Ovary (tissue), 7 donors: ENCODE measurements at regions not wholly inside any gene's neighbourhood (a gene's known extent, or its start where the extent isn't known, plus 50 kb on each side); places are given as distances from the start of the nearest gene placed in this dataset.
A peak's percentile ranks its signal among the peaks of the same experiment; 100 is the strongest.

Experiments
- DNase-seq, 5 donors: peaks; one replicate each; pipeline ENCODE4 v3.0.0-alpha.2; 2019 to 2020
- H3K27ac ChIP-seq, 2 donors: fragments of 200-600 bp; one replicate each; pipeline versions ENCODE4 v1.5.1 to v1.8.0; 2019 to 2022
- H3K27me3 ChIP-seq: fragments of 200-600 bp; one replicate; pipeline ENCODE4 v1.8.0; 2022
- H3K36me3 ChIP-seq: fragments of 200-600 bp; sonication (generic); one replicate; pipeline ENCODE4 v1.5.1; 2019
- H3K4me1 ChIP-seq: one replicate; pipeline ENCODE4 v1.8.1; 2013; ENCODE audit warnings: mild to moderate bottlenecking, moderate library complexity; ENCODE audit not compliant: insufficient read depth
- H3K4me3 ChIP-seq: fragments of 200-600 bp; sonication (generic); one replicate; pipeline ENCODE4 v1.5.1; 2017
- H3K9me3 ChIP-seq, 2 donors: fragments of 200-600 bp in 1 of 2; sonication (generic) in 1 of 2; one replicate each; pipeline versions ENCODE4 v1.5.1 to v1.8.1; 2013 to 2019; ENCODE audit warnings: mild to moderate bottlenecking in 1 of 2, moderate library complexity in 1 of 2
- CTCF ChIP-seq, 3 donors: fragments of 450-650 bp in 2 of 3; fragments of 200-600 bp in 1 of 3; IDR thresholded peaks; one replicate each; pipeline versions ENCODE4 v1.5.1 to v1.8.0; 2016 to 2022; ENCODE audit warnings: antibody characterized with exemption in 3 of 3, mild to moderate bottlenecking in 1 of 3
- EP300 ChIP-seq: sonication (generic); formaldehyde crosslinking; IDR thresholded peaks from one replicate; pipeline ENCODE4 v1.6.1; 2017; ENCODE audit warnings: antibody characterized with exemption
- POLR2A ChIP-seq: fragments of 450-650 bp; IDR thresholded peaks from one replicate; pipeline ENCODE4 v1.6.1; 2017; ENCODE audit warnings: antibody characterized with exemption, mild to moderate bottlenecking, moderate library complexity
- WGBS, 3 donors: extraction: QIAGEN DNeasy Blood & Tissue Kit in 1 of 3; methylation state at CpG; one replicate each; pipeline versions ENCODE4 v1.1.5 to v1.1.7; 2013 to 2017; 5-methylcytosine and 5-hydroxymethylcytosine counted together
- intact Hi-C, 4 donors: fragments of 100-400 bp; cut with DNase I; formaldehyde crosslinking; loops; one replicate each; pipeline versions ENCODE4 v1.11.0 to v1.15.1; 2022 to 2023
- donor health status: DM: no; HTN: no; CAD: no; lungs with moderate emphysema.
- donor health status: DM: no; HTN: no; CAD: no.
- donor health status: Bipolar disorder and iron deficiency.
- donor health status: DM: no; HTN: no; CAD: no.
- donor health status: DM: yes; HTN: yes; CAD: no.

DNA sequence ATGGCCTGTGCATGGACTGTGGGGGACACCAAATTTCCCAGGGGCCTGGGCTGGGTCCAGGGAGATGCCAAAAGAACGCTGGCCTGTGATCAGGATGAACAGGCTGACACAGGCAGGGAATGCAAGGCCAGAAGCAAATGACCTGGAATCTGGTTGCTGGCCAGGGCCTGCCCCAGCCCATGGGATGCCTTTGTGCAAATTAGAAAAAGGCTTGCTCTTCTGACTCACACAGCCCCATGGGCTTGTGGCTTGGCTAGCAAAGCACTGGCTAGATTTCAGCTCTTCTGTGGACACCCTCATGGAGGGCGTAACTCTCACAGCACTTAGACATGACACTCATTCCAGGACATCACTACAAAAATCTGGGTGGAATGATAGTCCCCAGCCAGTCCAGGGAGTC, 356.0 kb downstream of the SHQ1 start:
- H3K4me3 ChIP-seq, result no peak overlapping the region
- H3K27me3 ChIP-seq, result no peaks in the 10 kb centered on the region
- DNase-seq, result peak in 1 of 5 donors; percentile 42
- TF ChIP-seq CTCF (IDR thresholded peaks at IDR 0.05) (no peak), EP300 (no peak), POLR2A (no peak)
- intact Hi-C loops, result no loop called here
- no peaks in the 10 kb centered on the region for H3K9me3 ChIP-seq
- no peaks in the 10 kb centered on the region for H3K4me1 ChIP-seq
- H3K27ac ChIP-seq, result no peak overlapping the region
- H3K36me3 ChIP-seq, result no peaks in the 10 kb centered on the region
- 42 to 64% (median 48%) methylated on average over 2 of the region's 2 CpGs for WGBS, 3 donors

GRCh38 chr3:72490688-72491435, 357.4 kb downstream of the SHQ1 start:
- DNase-seq, result no peak
- H3K4me1 ChIP-seq, result no peaks in the 10 kb centered on the region
- TF ChIP-seq CTCF (IDR thresholded peaks at IDR 0.05), result no peak
- no peak for TF ChIP-seq EP300
- no peak for TF ChIP-seq POLR2A
- H3K36me3 ChIP-seq, result no peaks in the 10 kb centered on the region
- H3K27me3 ChIP-seq, result no peaks in the 10 kb centered on the region
- intact Hi-C loops, result no loop called here
- H3K4me3 ChIP-seq, result no peak overlapping the region
- H3K27ac ChIP-seq, result no peak overlapping the region
- H3K9me3 ChIP-seq, result no peaks in the 10 kb centered on the region
- 86 to 90% (median 86%) methylated on average over 6 of the region's 6 CpGs for WGBS, 3 donors

DNA sequence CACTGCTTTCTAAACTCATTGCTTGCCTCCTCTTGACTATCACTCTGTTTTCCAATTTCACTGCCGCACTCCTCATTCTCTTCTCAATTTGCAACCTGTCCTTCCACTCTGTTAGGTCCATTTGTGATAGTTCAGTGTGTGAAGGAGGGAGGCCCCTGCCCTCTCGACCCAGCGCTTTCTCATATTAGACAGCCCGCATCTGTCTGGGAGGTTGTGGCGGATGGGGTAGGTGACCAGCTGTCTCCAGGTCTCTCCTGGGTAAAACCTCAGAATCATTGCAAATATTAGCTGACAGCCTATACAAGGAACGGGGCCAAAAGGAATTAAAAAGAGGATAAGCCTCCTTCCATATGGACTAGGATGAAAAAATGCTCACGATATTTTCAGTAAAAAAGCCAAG, 358.3 kb downstream of the SHQ1 start:
- H3K27ac ChIP-seq, result no peak overlapping the region
- no peak for TF ChIP-seq CTCF (IDR thresholded peaks at IDR 0.05)
- no peak for TF ChIP-seq EP300
- no peak for TF ChIP-seq POLR2A
- no peak overlapping the region for H3K4me3 ChIP-seq
- 75 to 83% (median 76%) methylated on average over 7 of the region's 7 CpGs for WGBS, 3 donors
- H3K36me3 ChIP-seq, result no peaks in the 10 kb centered on the region
- intact Hi-C loops, result no loop called here
- no peaks in the 10 kb centered on the region for H3K27me3 ChIP-seq
- no peaks in the 10 kb centered on the region for H3K9me3 ChIP-seq
- DNase-seq, result no peak
- no peaks in the 10 kb centered on the region for H3K4me1 ChIP-seq

GRCh38 chr3:72488738-72489035, 359.6 kb downstream of the SHQ1 start:
- Histone ChIP-seq H3K36me3 (no peaks in the 10 kb centered on the region), H3K27ac (no peak overlapping the region), H3K4me3 (no peak overlapping the region), H3K4me1 (no peaks in the 10 kb centered on the region), H3K9me3 (no peaks in the 10 kb centered on the region), H3K27me3 (no peaks in the 10 kb centered on the region)
- 89 to 96% (median 94%) methylated on average over 5 of the region's 5 CpGs for WGBS, 3 donors
- TF ChIP-seq CTCF (IDR thresholded peaks at IDR 0.05) (no peak), POLR2A (no peak), EP300 (no peak)
- DNase-seq, result no peak
- intact Hi-C loops, result no loop called here
